Iris pigment epithelial cell (primary cell): ENCODE measurements at regions not wholly inside any gene's neighbourhood (a gene's known extent, or its start where the extent isn't known, plus 50 kb on each side); places are given as distances from the start of the nearest gene placed in this dataset.

ENCODE experiments used
- DNase-seq: peaks from one replicate; pipeline ENCODE4 v3.0.0-alpha.2; 2011; ENCODE audit warnings: low read depth

- DNase-seq: no peak
Measured at GRCh38 chr1:170460414-170461155, 71.4 kb upstream of the GORAB start.

- no peak for DNase-seq
Measured at GRCh38 chr1:170461291-170461747, 70.6 kb upstream of the GORAB start.

GRCh38 chr1:170461762-170462384 is 70.1 kb upstream of the GORAB start:
- peak; percentile 37 for DNase-seq

- DNase-seq: no peak
Measured at GRCh38 chr1:170470121-170470520, 61.8 kb upstream of the GORAB start.

- no peak for DNase-seq
Measured at GRCh38 chr1:170471398-170472053, 60.4 kb upstream of the GORAB start.

GRCh38 chr1:170481000-170481399 is 51.0 kb upstream of the GORAB start:
- no peak for DNase-seq
